ENCODE measurements at regions not wholly inside any gene's neighbourhood (a gene's known extent, or its start where the extent isn't known, plus 50 kb on each side); places are given as distances from the start of the nearest gene placed in this dataset.

DNA sequence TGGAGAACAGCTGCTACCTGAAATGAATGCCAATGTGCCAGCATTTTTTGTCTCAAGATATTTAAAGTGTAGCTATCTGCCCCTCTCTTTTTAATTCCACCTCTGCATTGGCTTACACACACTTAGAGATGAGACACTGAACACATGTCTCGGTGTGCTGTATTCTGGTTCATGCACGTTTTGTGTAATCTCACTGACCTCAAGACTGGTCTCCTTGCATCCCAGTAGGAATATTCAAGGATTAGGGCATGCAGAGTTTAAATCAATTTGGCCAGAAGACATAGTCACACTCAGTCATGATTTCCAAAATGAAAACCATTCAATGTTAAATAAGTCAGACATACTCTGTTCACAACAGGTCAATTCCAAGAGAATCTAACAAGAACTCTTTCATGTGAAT lies 561.8 kb upstream of the TUSC1 start:
- TF ChIP-seq POLR2A (IDR thresholded peaks at IDR 0.05) (no peak), CTCF (IDR thresholded peaks at IDR 0.05) (no peak)

Data from lower leg skin (tissue), 3 donors.